MM.1S (cell line): ENCODE measurements at regions not wholly inside any gene's neighbourhood (a gene's known extent, or its start where the extent isn't known, plus 50 kb on each side); places are given as distances from the start of the nearest gene placed in this dataset.
"Not testable (repeated sequence)": the region's sequence is repeated elsewhere in the genome, so short reads cannot be mapped to it uniquely, and the experiment has no call there.

Experiments
- EZH2 ChIP-seq: fragments of 300-600 bp; sonication (generic); optimal IDR thresholded peaks from 2 replicates; pipeline ENCODE3; 2017; ENCODE audit warnings: low read depth, mild to moderate bottlenecking, antibody characterized with exemption, low read length, mixed read lengths
- TF ChIP-seq, protein P1 (sequence below): fragments of 300-600 bp; sonication (generic); IDR thresholded peaks from 2 replicates; pipeline ENCODE4 v1.5.1; 2016; ENCODE audit warnings: antibody characterized with exemption, low read length, mixed read lengths

DNA sequence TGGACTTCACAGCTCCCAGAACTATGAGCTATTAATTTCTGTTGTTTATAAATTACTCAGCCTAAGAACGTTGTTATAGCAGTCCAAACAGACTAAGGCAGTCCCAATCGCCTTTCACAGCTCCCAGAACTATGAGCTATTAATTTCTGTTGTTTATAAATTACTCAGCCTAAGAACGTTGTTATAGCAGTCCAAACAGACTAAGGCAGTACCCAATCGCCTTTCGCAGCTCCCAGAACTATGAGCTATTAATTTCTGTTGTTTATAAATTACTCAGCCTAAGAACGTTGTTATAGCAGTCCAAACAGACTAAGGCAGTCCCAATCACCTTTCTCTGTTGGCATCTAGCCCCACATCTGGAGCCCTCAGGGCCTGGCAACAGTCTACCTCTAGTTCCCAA, 117.0 kb upstream of the ASB18 start:
- not testable (repeated sequence) for TF ChIP-seq EZH2
- TF ChIP-seq, protein P1, sequence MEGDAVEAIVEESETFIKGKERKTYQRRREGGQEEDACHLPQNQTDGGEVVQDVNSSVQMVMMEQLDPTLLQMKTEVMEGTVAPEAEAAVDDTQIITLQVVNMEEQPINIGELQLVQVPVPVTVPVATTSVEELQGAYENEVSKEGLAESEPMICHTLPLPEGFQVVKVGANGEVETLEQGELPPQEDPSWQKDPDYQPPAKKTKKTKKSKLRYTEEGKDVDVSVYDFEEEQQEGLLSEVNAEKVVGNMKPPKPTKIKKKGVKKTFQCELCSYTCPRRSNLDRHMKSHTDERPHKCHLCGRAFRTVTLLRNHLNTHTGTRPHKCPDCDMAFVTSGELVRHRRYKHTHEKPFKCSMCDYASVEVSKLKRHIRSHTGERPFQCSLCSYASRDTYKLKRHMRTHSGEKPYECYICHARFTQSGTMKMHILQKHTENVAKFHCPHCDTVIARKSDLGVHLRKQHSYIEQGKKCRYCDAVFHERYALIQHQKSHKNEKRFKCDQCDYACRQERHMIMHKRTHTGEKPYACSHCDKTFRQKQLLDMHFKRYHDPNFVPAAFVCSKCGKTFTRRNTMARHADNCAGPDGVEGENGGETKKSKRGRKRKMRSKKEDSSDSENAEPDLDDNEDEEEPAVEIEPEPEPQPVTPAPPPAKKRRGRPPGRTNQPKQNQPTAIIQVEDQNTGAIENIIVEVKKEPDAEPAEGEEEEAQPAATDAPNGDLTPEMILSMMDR, result not testable (repeated sequence)
